ENCODE measurements at regions not wholly inside any gene's neighbourhood (a gene's known extent, or its start where the extent isn't known, plus 50 kb on each side); places are given as distances from the start of the nearest gene placed in this dataset.

- TF ChIP-seq POLR2A (IDR thresholded peaks at IDR 0.05): no peak
- no peak for TF ChIP-seq CTCF (IDR thresholded peaks at IDR 0.05)
- TF ChIP-seq POLR2AphosphoS5 (IDR thresholded peaks at IDR 0.05): no peak
Measured at GRCh38 chr6:75025371-75025770, 180.5 kb downstream of the COL12A1 start.

All from breast epithelium (tissue), 3 donors.